HG03520 (cell line): ENCODE measurements at regions not wholly inside any gene's neighbourhood (a gene's known extent, or its start where the extent isn't known, plus 50 kb on each side); places are given as distances from the start of the nearest gene placed in this dataset.

Source experiments
- ATAC-seq: cut with Tn5 transposase; IDR thresholded peaks from one replicate; pipeline ENCODE4 v1.9.1; 2021; ENCODE audit warnings: mild to moderate bottlenecking, moderate library complexity; ENCODE audit not compliant: unreplicated experiment

- no peak for ATAC-seq
Measured at GRCh38 chrX:5829469-5829868, 399.2 kb downstream of the NLGN4X start.

- ATAC-seq = no peak
Measured at GRCh38 chrX:5829060-5829459, 399.6 kb downstream of the NLGN4X start.

GRCh38 chrX:5823903-5824302, 404.8 kb downstream of the NLGN4X start:
- no peak for ATAC-seq

GRCh38 chrX:5810636-5811035, 418.0 kb downstream of the NLGN4X start:
- ATAC-seq = no peak

GRCh38 chrX:5807181-5807580, 421.5 kb downstream of the NLGN4X start:
- ATAC-seq = no peak

- no peak for ATAC-seq
Measured at GRCh38 chrX:5802391-5802790, 426.3 kb downstream of the NLGN4X start.

GRCh38 chrX:5791721-5792120, 436.9 kb downstream of the NLGN4X start:
- no peak for ATAC-seq

- ATAC-seq = no peak
Measured at GRCh38 chrX:5788910-5789309, 439.8 kb downstream of the NLGN4X start.

- no peak for ATAC-seq
Measured at GRCh38 chrX:5780821-5781220, 447.8 kb downstream of the NLGN4X start.

- no peak for ATAC-seq
Measured at GRCh38 chrX:5775846-5776430, 452.7 kb downstream of the NLGN4X start.

GRCh38 chrX:5774446-5774845, 454.2 kb downstream of the NLGN4X start:
- ATAC-seq = no peak

- ATAC-seq = no peak
Measured at GRCh38 chrX:5771441-5771840, 457.2 kb downstream of the NLGN4X start.

- ATAC-seq = no peak
Measured at GRCh38 chrX:5756616-5757015, 472.1 kb downstream of the NLGN4X start.

- no peak for ATAC-seq
Measured at GRCh38 chrX:5753291-5753690, 475.4 kb downstream of the NLGN4X start.

- no peak for ATAC-seq
Measured at GRCh38 chrX:5752831-5753230, 475.8 kb downstream of the NLGN4X start.

- no peak for ATAC-seq
Measured at GRCh38 chrX:5748586-5749150, 480.0 kb downstream of the NLGN4X start.

- no peak for ATAC-seq
Measured at GRCh38 chrX:5746231-5746630, 482.4 kb downstream of the NLGN4X start.

GRCh38 chrX:5733501-5733900, 495.2 kb downstream of the NLGN4X start:
- no peak for ATAC-seq

- no peak for ATAC-seq
Measured at GRCh38 chrX:5730556-5730955, 498.1 kb downstream of the NLGN4X start.

GRCh38 chrX:5726224-5726623, 502.4 kb downstream of the NLGN4X start:
- no peak for ATAC-seq

- ATAC-seq = no peak
Measured at GRCh38 chrX:5724123-5724522, 504.5 kb downstream of the NLGN4X start.

- ATAC-seq = no peak
Measured at GRCh38 chrX:5718651-5719050, 510.0 kb downstream of the NLGN4X start.

GRCh38 chrX:5716666-5717065, 512.0 kb downstream of the NLGN4X start:
- ATAC-seq = no peak
